ENCODE measurements at regions not wholly inside any gene's neighbourhood (a gene's known extent, or its start where the extent isn't known, plus 50 kb on each side); places are given as distances from the start of the nearest gene placed in this dataset.

- Mint-ChIP-seq H3K27me3 (ENCODE audit: low read depth) (no peaks in the 10 kb centered on the region), H3K9me3 (peaks cover 21% of the 10 kb centered on the region), H3K4me3 (no peak overlapping the region), H3K36me3 (peaks cover 6% of the 10 kb centered on the region; the same call in 1 of the 2 replicates), H3K27ac (no peak overlapping the region), H3K4me1 (no peaks in the 10 kb centered on the region)
- no peak for ATAC-seq
- POLR2A ChIA-PET, result no interaction called here
- CTCF ChIA-PET, result interaction anchor here (0.5 kb wide), 1 partner anchor 35 kb away, joined by 3 read pairs; no protein-coding TSS in a partner anchor
- no peak for DNase-seq (ENCODE audit: low spot score)
- TF ChIP-seq MYBL2 (CRISPR knock-in tag; IDR thresholded peaks at IDR 0.05) (no peak), ZNF138 (CRISPR knock-in tag; conservative IDR thresholded peaks at IDR 0.05) (no peak), AFF4 (CRISPR knock-in tag; IDR thresholded peaks at IDR 0.05; ENCODE audit: borderline replicate concordance) (no peak), FOXP1 (CRISPR knock-in tag; IDR thresholded peaks at IDR 0.05; ENCODE audit: borderline replicate concordance) (no peak), SMAD3 (CRISPR knock-in tag; IDR thresholded peaks at IDR 0.05; ENCODE audit: borderline replicate concordance) (no peak), MXD4 (CRISPR knock-in tag; IDR thresholded peaks at IDR 0.05; ENCODE audit: borderline replicate concordance) (no peak), ZNF219 (CRISPR knock-in tag; IDR thresholded peaks at IDR 0.05; ENCODE audit: borderline replicate concordance) (no peak), ZNF671 (CRISPR knock-in tag; IDR thresholded peaks at IDR 0.05) (no peak), FOXK1 (CRISPR knock-in tag; IDR thresholded peaks at IDR 0.05) (no peak), TEAD1 (CRISPR knock-in tag; IDR thresholded peaks at IDR 0.05) (no peak), ARID4B (CRISPR knock-in tag; IDR thresholded peaks at IDR 0.05; ENCODE audit: borderline replicate concordance) (no peak), JUN (CRISPR knock-in tag; IDR thresholded peaks at IDR 0.05) (no peak), PRRX2 (CRISPR knock-in tag; IDR thresholded peaks at IDR 0.05) (no peak)
- TF ChIP-seq, protein P1, sequence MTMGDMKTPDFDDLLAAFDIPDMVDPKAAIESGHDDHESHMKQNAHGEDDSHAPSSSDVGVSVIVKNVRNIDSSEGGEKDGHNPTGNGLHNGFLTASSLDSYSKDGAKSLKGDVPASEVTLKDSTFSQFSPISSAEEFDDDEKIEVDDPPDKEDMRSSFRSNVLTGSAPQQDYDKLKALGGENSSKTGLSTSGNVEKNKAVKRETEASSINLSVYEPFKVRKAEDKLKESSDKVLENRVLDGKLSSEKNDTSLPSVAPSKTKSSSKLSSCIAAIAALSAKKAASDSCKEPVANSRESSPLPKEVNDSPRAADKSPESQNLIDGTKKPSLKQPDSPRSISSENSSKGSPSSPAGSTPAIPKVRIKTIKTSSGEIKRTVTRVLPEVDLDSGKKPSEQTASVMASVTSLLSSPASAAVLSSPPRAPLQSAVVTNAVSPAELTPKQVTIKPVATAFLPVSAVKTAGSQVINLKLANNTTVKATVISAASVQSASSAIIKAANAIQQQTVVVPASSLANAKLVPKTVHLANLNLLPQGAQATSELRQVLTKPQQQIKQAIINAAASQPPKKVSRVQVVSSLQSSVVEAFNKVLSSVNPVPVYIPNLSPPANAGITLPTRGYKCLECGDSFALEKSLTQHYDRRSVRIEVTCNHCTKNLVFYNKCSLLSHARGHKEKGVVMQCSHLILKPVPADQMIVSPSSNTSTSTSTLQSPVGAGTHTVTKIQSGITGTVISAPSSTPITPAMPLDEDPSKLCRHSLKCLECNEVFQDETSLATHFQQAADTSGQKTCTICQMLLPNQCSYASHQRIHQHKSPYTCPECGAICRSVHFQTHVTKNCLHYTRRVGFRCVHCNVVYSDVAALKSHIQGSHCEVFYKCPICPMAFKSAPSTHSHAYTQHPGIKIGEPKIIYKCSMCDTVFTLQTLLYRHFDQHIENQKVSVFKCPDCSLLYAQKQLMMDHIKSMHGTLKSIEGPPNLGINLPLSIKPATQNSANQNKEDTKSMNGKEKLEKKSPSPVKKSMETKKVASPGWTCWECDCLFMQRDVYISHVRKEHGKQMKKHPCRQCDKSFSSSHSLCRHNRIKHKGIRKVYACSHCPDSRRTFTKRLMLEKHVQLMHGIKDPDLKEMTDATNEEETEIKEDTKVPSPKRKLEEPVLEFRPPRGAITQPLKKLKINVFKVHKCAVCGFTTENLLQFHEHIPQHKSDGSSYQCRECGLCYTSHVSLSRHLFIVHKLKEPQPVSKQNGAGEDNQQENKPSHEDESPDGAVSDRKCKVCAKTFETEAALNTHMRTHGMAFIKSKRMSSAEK (CRISPR knock-in tag; IDR thresholded peaks at IDR 0.05; ENCODE audit: borderline replicate concordance), result no peak
- TF ChIP-seq, protein P2, sequence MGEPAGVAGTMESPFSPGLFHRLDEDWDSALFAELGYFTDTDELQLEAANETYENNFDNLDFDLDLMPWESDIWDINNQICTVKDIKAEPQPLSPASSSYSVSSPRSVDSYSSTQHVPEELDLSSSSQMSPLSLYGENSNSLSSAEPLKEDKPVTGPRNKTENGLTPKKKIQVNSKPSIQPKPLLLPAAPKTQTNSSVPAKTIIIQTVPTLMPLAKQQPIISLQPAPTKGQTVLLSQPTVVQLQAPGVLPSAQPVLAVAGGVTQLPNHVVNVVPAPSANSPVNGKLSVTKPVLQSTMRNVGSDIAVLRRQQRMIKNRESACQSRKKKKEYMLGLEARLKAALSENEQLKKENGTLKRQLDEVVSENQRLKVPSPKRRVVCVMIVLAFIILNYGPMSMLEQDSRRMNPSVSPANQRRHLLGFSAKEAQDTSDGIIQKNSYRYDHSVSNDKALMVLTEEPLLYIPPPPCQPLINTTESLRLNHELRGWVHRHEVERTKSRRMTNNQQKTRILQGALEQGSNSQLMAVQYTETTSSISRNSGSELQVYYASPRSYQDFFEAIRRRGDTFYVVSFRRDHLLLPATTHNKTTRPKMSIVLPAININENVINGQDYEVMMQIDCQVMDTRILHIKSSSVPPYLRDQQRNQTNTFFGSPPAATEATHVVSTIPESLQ (CRISPR knock-in tag; IDR thresholded peaks at IDR 0.05), result no peak
- TF ChIP-seq, protein P3, sequence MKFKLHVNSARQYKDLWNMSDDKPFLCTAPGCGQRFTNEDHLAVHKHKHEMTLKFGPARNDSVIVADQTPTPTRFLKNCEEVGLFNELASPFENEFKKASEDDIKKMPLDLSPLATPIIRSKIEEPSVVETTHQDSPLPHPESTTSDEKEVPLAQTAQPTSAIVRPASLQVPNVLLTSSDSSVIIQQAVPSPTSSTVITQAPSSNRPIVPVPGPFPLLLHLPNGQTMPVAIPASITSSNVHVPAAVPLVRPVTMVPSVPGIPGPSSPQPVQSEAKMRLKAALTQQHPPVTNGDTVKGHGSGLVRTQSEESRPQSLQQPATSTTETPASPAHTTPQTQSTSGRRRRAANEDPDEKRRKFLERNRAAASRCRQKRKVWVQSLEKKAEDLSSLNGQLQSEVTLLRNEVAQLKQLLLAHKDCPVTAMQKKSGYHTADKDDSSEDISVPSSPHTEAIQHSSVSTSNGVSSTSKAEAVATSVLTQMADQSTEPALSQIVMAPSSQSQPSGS (CRISPR knock-in tag; IDR thresholded peaks at IDR 0.05; ENCODE audit: borderline replicate concordance, low read depth), result no peak
- TF ChIP-seq, protein P4, sequence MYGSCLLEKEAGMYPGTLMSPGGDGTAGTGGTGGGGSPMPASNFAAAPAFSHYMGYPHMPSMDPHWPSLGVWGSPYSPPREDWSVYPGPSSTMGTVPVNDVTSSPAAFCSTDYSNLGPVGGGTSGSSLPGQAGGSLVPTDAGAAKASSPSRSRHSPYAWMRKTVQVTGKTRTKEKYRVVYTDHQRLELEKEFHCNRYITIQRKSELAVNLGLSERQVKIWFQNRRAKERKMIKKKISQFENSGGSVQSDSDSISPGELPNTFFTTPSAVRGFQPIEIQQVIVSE (CRISPR knock-in tag; IDR thresholded peaks at IDR 0.05; ENCODE audit: borderline replicate concordance), result no peak
- TF ChIP-seq, protein P5, sequence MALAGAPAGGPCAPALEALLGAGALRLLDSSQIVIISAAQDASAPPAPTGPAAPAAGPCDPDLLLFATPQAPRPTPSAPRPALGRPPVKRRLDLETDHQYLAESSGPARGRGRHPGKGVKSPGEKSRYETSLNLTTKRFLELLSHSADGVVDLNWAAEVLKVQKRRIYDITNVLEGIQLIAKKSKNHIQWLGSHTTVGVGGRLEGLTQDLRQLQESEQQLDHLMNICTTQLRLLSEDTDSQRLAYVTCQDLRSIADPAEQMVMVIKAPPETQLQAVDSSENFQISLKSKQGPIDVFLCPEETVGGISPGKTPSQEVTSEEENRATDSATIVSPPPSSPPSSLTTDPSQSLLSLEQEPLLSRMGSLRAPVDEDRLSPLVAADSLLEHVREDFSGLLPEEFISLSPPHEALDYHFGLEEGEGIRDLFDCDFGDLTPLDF (CRISPR knock-in tag; IDR thresholded peaks at IDR 0.05), result no peak
- TF ChIP-seq, protein P6, sequence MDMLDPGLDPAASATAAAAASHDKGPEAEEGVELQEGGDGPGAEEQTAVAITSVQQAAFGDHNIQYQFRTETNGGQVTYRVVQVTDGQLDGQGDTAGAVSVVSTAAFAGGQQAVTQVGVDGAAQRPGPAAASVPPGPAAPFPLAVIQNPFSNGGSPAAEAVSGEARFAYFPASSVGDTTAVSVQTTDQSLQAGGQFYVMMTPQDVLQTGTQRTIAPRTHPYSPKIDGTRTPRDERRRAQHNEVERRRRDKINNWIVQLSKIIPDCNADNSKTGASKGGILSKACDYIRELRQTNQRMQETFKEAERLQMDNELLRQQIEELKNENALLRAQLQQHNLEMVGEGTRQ (CRISPR knock-in tag; IDR thresholded peaks at IDR 0.05), result no peak
Observed at GRCh38 chr6:12383448-12383847, 93.3 kb downstream of the EDN1 start.
